Right cardiac atrium (tissue), 5 donors: ENCODE measurements at regions not wholly inside any gene's neighbourhood (a gene's known extent, or its start where the extent isn't known, plus 50 kb on each side); places are given as distances from the start of the nearest gene placed in this dataset.

Experiments
- ATAC-seq, 2 donors: fragments of 200-7000 bp; cut with Tn5 transposase; one replicate each; pipeline versions ENCODE4 v1.8.0 to v1.9.1; 2020; ENCODE audit warnings: moderate library complexity in 2 of 2, mild to moderate bottlenecking in 1 of 2
- DNase-seq, 3 donors: peaks; one replicate each; pipeline ENCODE4 v3.0.0-alpha.2; 2020
- H3K27ac ChIP-seq: one replicate; pipeline ENCODE4 v1.5.1; 2013; ENCODE audit warnings: mild to moderate bottlenecking, low read length, control low read depth, moderate library complexity
- H3K27me3 ChIP-seq: one replicate; pipeline ENCODE4 v1.6.1; 2013; ENCODE audit not compliant: control insufficient read depth, insufficient read depth
- H3K4me1 ChIP-seq: one replicate; pipeline ENCODE4 v1.6.1; 2013; ENCODE audit warnings: low read length; ENCODE audit not compliant: control insufficient read depth, insufficient read depth
- H3K4me3 ChIP-seq: one replicate; pipeline ENCODE4 v1.5.1; 2013; ENCODE audit warnings: low read length, control low read depth
- H3K9me3 ChIP-seq: one replicate; pipeline ENCODE4 v1.6.1; 2013; ENCODE audit warnings: low read length; ENCODE audit not compliant: control insufficient read depth
- WGBS: extraction: QIAGEN DNeasy Blood & Tissue Kit; methylation state at CpG from one replicate; pipeline ENCODE4 v1.1.7; 2013; 5-methylcytosine and 5-hydroxymethylcytosine counted together
- intact Hi-C, 4 donors: fragments of 100-400 bp; cut with DNase I; formaldehyde crosslinking; loops; one replicate each; pipeline versions ENCODE4 v1.11.0 to v1.14.0; 2022 to 2023
- donor health status: healthy with polysubstance abuse.
- donor health status: DM: no; HTN: yes; CAD: no.
- donor health status: DM: no; HTN: no; CAD: no.
- donor health status: DM: no; HTN: yes; CAD: no; lungs with severe emphysema.
- donor health status: DM: yes; HTN: yes; CAD: no.

DNA sequence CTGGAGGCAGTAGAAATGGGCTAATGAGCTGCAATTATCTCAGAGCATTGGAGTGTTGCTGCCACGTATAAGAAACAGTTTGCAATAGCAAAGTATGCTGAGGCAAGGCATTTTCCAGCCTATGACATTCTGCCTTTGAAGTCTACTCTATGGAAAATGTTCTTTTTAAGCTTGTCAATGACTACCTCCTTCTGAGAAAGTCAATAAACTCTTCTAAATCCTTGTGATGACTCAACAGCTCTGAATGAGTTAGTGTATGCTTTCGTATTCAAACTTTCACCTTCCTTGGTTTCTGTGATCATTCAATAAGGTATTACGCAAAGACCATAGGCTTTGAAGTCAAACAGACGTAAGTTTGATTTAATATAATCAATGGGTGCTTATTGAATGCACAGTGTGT lies 111.2 kb downstream of the CAPZA3 start:
- intact Hi-C loops = no loop called here
- Histone ChIP-seq H3K27me3 (no peaks in the 10 kb centered on the region), H3K4me3 (no peak overlapping the region), H3K9me3 (no peaks in the 10 kb centered on the region), H3K27ac (no peak overlapping the region), H3K4me1 (no peaks in the 10 kb centered on the region)
- 91% methylated on average over 4 of the region's 4 CpGs for WGBS
- DNase-seq = no peak
- ATAC-seq = no peak

DNA sequence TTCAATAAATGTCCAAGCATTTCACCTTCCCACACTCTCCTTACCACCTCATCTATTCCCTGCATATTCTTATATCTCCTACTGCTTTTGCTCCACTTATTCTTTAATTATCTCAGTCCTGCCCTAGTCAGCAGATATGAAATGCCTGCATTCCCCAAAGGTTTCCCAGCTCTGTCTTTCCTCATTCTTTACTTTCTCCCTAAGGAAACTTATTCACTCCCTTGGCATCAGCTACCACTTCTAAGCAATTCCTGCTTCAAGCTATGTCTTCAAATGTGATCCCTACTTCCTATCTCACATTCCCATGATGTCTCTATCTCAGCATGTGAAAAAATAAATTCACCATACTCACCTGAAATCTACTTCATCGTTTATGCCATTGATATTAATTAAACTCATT lies 111.8 kb downstream of the CAPZA3 start:
- intact Hi-C loops = no loop called here
- H3K27ac ChIP-seq = no peak overlapping the region
- H3K27me3 ChIP-seq = no peaks in the 10 kb centered on the region
- no peaks in the 10 kb centered on the region for H3K4me1 ChIP-seq
- no peaks in the 10 kb centered on the region for H3K9me3 ChIP-seq
- ATAC-seq (no peak), DNase-seq (no peak)
- WGBS = 85% methylated on average over 1 of the region's 1 CpG
- no peak overlapping the region for H3K4me3 ChIP-seq

GRCh38 chr12:18850752-18851151 lies 112.8 kb downstream of the CAPZA3 start:
- DNase-seq (no peak), ATAC-seq (no peak)
- no peaks in the 10 kb centered on the region for H3K9me3 ChIP-seq
- intact Hi-C loops = no loop called here
- H3K4me1 ChIP-seq = no peaks in the 10 kb centered on the region
- no peak overlapping the region for H3K4me3 ChIP-seq
- no peak overlapping the region for H3K27ac ChIP-seq
- no peaks in the 10 kb centered on the region for H3K27me3 ChIP-seq
- WGBS = 98% methylated on average over 1 of the region's 1 CpG

GRCh38 chr12:18851271-18851670 lies 113.4 kb downstream of the CAPZA3 start:
- 55% methylated on average over 3 of the region's 3 CpGs for WGBS
- Histone ChIP-seq H3K4me1 (no peaks in the 10 kb centered on the region), H3K9me3 (no peaks in the 10 kb centered on the region), H3K27ac (no peak overlapping the region), H3K27me3 (no peaks in the 10 kb centered on the region), H3K4me3 (no peak overlapping the region)
- ATAC-seq (no peak), DNase-seq (no peak)
- intact Hi-C loops = no loop called here

- Histone ChIP-seq H3K27me3 (no peaks in the 10 kb centered on the region), H3K4me3 (no peak overlapping the region), H3K9me3 (no peaks in the 10 kb centered on the region), H3K4me1 (no peaks in the 10 kb centered on the region), H3K27ac (no peak overlapping the region)
- WGBS = 71% methylated on average over 6 of the region's 6 CpGs
- DNase-seq (no peak), ATAC-seq (peak in 1 of 2 donors; percentile 78)
- intact Hi-C loops = no loop called here
These were observed 115.8 kb downstream of the CAPZA3 start for GRCh38 chr12:18853570-18854366.

- intact Hi-C loops = no loop called here
- Histone ChIP-seq H3K4me3 (no peak overlapping the region), H3K27ac (no peak overlapping the region), H3K27me3 (no peaks in the 10 kb centered on the region), H3K9me3 (no peaks in the 10 kb centered on the region), H3K4me1 (no peaks in the 10 kb centered on the region)
- ATAC-seq (no peak), DNase-seq (no peak)
These were observed 119.7 kb downstream of the CAPZA3 start for GRCh38 chr12:18857656-18858055.

DNA sequence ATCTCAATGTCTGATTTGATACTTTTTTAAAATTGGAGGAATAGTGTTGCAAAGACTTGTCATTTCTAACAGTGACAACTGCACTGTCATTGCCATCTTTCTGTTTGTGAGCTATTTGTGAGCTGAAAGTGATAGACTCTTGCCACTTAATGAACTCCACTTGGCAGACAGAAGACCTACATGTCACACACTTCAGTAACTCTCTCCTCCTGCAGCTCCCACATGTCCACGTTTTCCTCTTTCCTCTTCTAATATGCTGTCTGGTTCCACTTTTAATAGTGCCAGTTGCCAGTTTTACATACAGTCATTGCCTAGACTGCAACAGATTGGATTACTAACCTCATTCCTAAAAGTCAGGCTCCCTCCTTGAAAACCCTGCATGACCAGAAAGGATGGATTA lies 121.5 kb downstream of the CAPZA3 start:
- no peaks in the 10 kb centered on the region for H3K9me3 ChIP-seq
- no peak overlapping the region for H3K4me3 ChIP-seq
- WGBS = 23% methylated on average over 1 of the region's 1 CpG
- H3K27me3 ChIP-seq = no peaks in the 10 kb centered on the region
- intact Hi-C loops = no loop called here
- no peak for DNase-seq
- no peaks in the 10 kb centered on the region for H3K4me1 ChIP-seq
- peak overlapping the region; percentile 12 for H3K27ac ChIP-seq
- ATAC-seq = peak; percentile 48 to 71

GRCh38 chr12:18861287-18861858 lies 123.5 kb downstream of the CAPZA3 start:
- no peak for ATAC-seq
- 73% methylated on average over 3 of the region's 3 CpGs for WGBS
- Histone ChIP-seq H3K4me1 (no peaks in the 10 kb centered on the region), H3K4me3 (no peak overlapping the region), H3K27me3 (no peaks in the 10 kb centered on the region), H3K27ac (no peak overlapping the region), H3K9me3 (no peaks in the 10 kb centered on the region)
- no peak for DNase-seq
- intact Hi-C loops = loop anchor here (5.0 to 10.0 kb wide), 3 partner anchors 273 to 326 kb away; no protein-coding TSS in a partner anchor

GRCh38 chr12:18863769-18864500 lies 126.0 kb downstream of the CAPZA3 start:
- no peak for DNase-seq
- H3K4me3 ChIP-seq = no peak overlapping the region
- H3K4me1 ChIP-seq = no peaks in the 10 kb centered on the region
- no peak for ATAC-seq
- H3K27ac ChIP-seq = no peak overlapping the region
- 81% methylated on average over 3 of the region's 3 CpGs for WGBS
- intact Hi-C loops = loop anchor here (5.0 to 10.0 kb wide), 3 partner anchors 271 to 323 kb away; no protein-coding TSS in a partner anchor
- H3K9me3 ChIP-seq = no peaks in the 10 kb centered on the region
- no peaks in the 10 kb centered on the region for H3K27me3 ChIP-seq

DNA sequence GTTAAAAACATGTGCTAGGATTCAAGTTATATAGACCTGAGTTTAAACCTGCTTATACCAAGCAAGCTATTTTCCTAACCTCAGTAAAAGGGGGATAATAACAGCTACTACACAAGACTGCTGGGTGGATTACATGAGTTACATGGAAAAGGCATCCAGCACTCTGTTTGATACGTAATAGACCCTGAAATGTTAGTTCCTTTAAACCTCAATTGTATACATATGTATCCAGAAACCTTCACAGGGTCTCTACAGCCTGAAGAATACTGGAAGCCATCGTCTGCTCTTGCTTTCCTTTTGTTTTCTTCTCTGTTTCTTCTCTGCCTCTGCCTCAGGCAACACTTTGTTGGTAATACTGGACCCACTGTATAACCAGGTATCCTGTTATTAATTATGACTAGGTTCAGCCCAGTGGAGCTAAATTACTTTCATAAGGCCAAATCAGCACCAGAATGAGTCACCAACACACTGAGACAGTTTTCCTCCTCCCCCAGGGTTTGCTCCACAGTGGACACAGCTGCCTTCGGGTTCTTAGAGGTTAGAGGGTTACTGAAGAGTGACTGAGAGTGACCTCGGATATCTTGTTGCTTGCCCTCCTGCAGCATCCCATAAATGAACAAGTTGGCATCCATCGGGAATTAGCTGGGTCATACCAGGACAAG lies 127.1 kb downstream of the CAPZA3 start:
- Histone ChIP-seq H3K4me3 (no peak overlapping the region), H3K27me3 (no peaks in the 10 kb centered on the region), H3K9me3 (no peaks in the 10 kb centered on the region), H3K27ac (no peak overlapping the region), H3K4me1 (no peaks in the 10 kb centered on the region)
- intact Hi-C loops = loop anchor here (5.0 to 10.0 kb wide), 3 partner anchors 270 to 322 kb away; no protein-coding TSS in a partner anchor
- DNase-seq (no peak), ATAC-seq (peak; percentile 63 to 64)
- 64% methylated on average over 5 of the region's 5 CpGs for WGBS

DNA sequence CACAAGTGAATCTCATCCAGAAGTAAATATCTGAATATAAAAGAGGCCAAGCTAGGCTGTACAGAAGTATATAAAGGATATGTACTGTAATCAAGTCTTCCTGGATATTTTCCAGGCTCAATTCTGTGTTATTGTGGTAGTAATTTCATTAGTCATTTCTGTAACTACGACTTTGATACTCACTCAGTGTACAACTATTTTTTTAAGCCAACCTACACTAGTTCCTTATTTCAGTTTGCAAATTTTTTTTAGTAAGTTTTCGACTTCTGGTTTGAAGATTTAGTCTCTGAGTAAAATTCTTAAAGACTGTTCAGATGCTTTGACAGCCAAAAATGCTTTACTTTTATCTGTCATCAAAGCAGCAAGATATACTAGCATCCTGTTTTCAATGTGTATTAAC lies 130.8 kb downstream of the CAPZA3 start:
- DNase-seq (no peak), ATAC-seq (no peak)
- Histone ChIP-seq H3K27ac (no peak overlapping the region), H3K9me3 (no peaks in the 10 kb centered on the region), H3K4me3 (no peak overlapping the region), H3K4me1 (no peaks in the 10 kb centered on the region), H3K27me3 (no peaks in the 10 kb centered on the region)
- intact Hi-C loops = loop anchor here in 3 of 4 donors (10.0 kb wide), 2 partner anchors 266 to 316 kb away; no protein-coding TSS in a partner anchor
- 30% methylated on average over 2 of the region's 2 CpGs for WGBS
